ENCODE measurements at regions not wholly inside any gene's neighbourhood (a gene's known extent, or its start where the extent isn't known, plus 50 kb on each side); places are given as distances from the start of the nearest gene placed in this dataset.

GRCh38 chr1:193310564-193310963 is 124.2 kb upstream of the B3GALT2 start:
- TF ChIP-seq, protein P1, sequence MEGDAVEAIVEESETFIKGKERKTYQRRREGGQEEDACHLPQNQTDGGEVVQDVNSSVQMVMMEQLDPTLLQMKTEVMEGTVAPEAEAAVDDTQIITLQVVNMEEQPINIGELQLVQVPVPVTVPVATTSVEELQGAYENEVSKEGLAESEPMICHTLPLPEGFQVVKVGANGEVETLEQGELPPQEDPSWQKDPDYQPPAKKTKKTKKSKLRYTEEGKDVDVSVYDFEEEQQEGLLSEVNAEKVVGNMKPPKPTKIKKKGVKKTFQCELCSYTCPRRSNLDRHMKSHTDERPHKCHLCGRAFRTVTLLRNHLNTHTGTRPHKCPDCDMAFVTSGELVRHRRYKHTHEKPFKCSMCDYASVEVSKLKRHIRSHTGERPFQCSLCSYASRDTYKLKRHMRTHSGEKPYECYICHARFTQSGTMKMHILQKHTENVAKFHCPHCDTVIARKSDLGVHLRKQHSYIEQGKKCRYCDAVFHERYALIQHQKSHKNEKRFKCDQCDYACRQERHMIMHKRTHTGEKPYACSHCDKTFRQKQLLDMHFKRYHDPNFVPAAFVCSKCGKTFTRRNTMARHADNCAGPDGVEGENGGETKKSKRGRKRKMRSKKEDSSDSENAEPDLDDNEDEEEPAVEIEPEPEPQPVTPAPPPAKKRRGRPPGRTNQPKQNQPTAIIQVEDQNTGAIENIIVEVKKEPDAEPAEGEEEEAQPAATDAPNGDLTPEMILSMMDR (conservative IDR thresholded peaks at IDR 0.05) = no peak
- TF ChIP-seq EZH2 (IDR thresholded peaks at IDR 0.05; ENCODE audit: low read depth) = no peak

All from PC-9 (cell line).